HepG2 (cell line): ENCODE measurements at regions not wholly inside any gene's neighbourhood (a gene's known extent, or its start where the extent isn't known, plus 50 kb on each side); places are given as distances from the start of the nearest gene placed in this dataset.
"Not testable (repeated sequence)": the region's sequence is repeated elsewhere in the genome, so short reads cannot be mapped to it uniquely, and the experiment has no call there.

Experiments
- CEBPG ChIP-seq: IDR thresholded peaks from 2 replicates; pipeline ENCODE4 v1.6.1; 2016
- SMAD3 ChIP-seq: sonication (generic); formaldehyde crosslinking; IDR thresholded peaks from 2 replicates; pipeline ENCODE4 v1.4.0; 2020; ENCODE audit warnings: missing genetic modification reagents
- SSRP1 ChIP-seq: IDR thresholded peaks from 2 replicates; pipeline ENCODE4 v1.6.1; 2016; ENCODE audit warnings: control low read depth
- TF ChIP-seq, protein P1 (sequence below): sonication (generic); formaldehyde crosslinking; IDR thresholded peaks from 2 replicates; pipeline ENCODE4 v1.5.0; 2020; ENCODE audit warnings: mild to moderate bottlenecking, missing genetic modification reagents, moderate library complexity

DNA sequence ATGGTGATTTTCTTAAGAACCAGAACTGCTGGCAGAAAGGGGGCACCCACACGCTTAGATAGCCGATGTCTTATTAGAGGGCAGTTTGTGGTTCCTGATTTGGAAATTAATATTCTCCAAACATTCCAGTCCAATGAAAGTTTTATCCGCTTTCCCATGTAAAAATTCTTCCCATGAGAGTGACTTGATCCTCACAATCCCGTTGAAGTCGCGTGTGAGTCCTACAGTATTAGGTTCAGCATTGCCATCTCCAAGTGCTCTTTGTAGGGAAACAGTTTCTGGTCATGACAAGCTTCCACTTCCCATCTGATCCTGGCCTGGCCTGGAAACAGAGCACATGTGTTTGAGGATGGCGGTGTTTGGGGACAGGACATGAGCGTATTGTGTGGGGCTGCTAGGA is 176.9 kb downstream of the ADRA2C start:
- TF ChIP-seq SSRP1; SMAD3 (CRISPR knock-in tag); CEBPG (CRISPR knock-in tag): not testable (repeated sequence)
- TF ChIP-seq, protein P1, sequence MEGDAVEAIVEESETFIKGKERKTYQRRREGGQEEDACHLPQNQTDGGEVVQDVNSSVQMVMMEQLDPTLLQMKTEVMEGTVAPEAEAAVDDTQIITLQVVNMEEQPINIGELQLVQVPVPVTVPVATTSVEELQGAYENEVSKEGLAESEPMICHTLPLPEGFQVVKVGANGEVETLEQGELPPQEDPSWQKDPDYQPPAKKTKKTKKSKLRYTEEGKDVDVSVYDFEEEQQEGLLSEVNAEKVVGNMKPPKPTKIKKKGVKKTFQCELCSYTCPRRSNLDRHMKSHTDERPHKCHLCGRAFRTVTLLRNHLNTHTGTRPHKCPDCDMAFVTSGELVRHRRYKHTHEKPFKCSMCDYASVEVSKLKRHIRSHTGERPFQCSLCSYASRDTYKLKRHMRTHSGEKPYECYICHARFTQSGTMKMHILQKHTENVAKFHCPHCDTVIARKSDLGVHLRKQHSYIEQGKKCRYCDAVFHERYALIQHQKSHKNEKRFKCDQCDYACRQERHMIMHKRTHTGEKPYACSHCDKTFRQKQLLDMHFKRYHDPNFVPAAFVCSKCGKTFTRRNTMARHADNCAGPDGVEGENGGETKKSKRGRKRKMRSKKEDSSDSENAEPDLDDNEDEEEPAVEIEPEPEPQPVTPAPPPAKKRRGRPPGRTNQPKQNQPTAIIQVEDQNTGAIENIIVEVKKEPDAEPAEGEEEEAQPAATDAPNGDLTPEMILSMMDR = not testable (repeated sequence)
